IMR-90 (cell line): ENCODE measurements at regions not wholly inside any gene's neighbourhood (a gene's known extent, or its start where the extent isn't known, plus 50 kb on each side); places are given as distances from the start of the nearest gene placed in this dataset.

Experiments used
- ATAC-seq: fragments of 200-7000 bp; cut with Tn5 transposase; 2 replicates; pipeline ENCODE4 v1.9.1; 2020; ENCODE audit warnings: low read depth, mild to moderate bottlenecking, moderate library complexity
- BruUV-seq: library from RNA; stranded (reverse); fragments of 400-500 nt; replicated peaks from 2 replicates; lab custom pipeline; 2021; lab: Mats Ljungman, UMichigan
- CTCF ChIA-PET: fragments of 300-600 bp; formaldehyde crosslinking; extraction: SDS; loops from one replicate; lab custom pipeline; 2021; ENCODE audit warnings: antibody characterized with exemption; lab: Yijun Ruan, JAX
- POLR2A ChIA-PET: fragments of 300-600 bp; sonication (Branson Sonifier 250); formaldehyde crosslinking; loops from one replicate; lab custom pipeline; 2022; ENCODE audit warnings: antibody characterized with exemption; ENCODE audit not compliant: unreplicated experiment; lab: Charles Lee
- DNase-seq: peaks from one replicate; pipeline ENCODE4 v3.0.0; 2013
- H2AFZ ChIP-seq: replicated peaks from 2 replicates; pipeline ENCODE3; 2013; ENCODE audit warnings: low read length, mild to moderate bottlenecking; ENCODE audit not compliant: poor library complexity
- H2AK5ac ChIP-seq: 2 replicates; pipeline ENCODE4 v1.6.1; 2013; ENCODE audit warnings: low read depth, low read length, inconsistent platforms
- H2AK9ac ChIP-seq: replicated peaks from 2 replicates; pipeline ENCODE3; 2013; ENCODE audit warnings: mild to moderate bottlenecking, low read depth, low read length, moderate library complexity; ENCODE audit not compliant: poor library complexity
- H2BK120ac ChIP-seq: 2 replicates; pipeline ENCODE4 v1.6.1; 2013; ENCODE audit warnings: low read depth, low read length, inconsistent platforms
- H2BK15ac ChIP-seq: 3 replicates; pipeline ENCODE4 v1.6.1; 2013; ENCODE audit warnings: low read depth, low read length, inconsistent platforms
- H2BK20ac ChIP-seq: 2 replicates; pipeline ENCODE4 v1.6.1; 2013; ENCODE audit warnings: low read depth, mild to moderate bottlenecking, inconsistent platforms, low read length, moderate library complexity
- H2BK5ac ChIP-seq: 2 replicates; pipeline ENCODE4 v1.6.1; 2013; ENCODE audit warnings: mild to moderate bottlenecking, low read depth, low read length, inconsistent platforms; ENCODE audit not compliant: poor library complexity, severe bottlenecking
- H3K14ac ChIP-seq: replicated peaks from 2 replicates; pipeline ENCODE4 v1.6.1; 2013; ENCODE audit warnings: low read depth, low read length, inconsistent platforms
- H3K18ac ChIP-seq: 2 replicates; pipeline ENCODE4 v1.6.1; 2013; ENCODE audit warnings: low read depth, low read length, control low read depth
- H3K23ac ChIP-seq: 2 replicates; pipeline ENCODE4 v1.6.1; 2013; ENCODE audit warnings: low read depth, low read length, inconsistent platforms
- H3K27ac ChIP-seq: 2 replicates; pipeline ENCODE4 v1.5.1; 2013; ENCODE audit warnings: mild to moderate bottlenecking, control low read depth, low read length; ENCODE audit not compliant: insufficient read depth
- H3K27me3 ChIP-seq: 2 replicates; pipeline ENCODE4 v1.6.1; 2013; ENCODE audit warnings: low read length; ENCODE audit not compliant: control insufficient read depth, insufficient read depth
- H3K36me3 ChIP-seq: 2 replicates; pipeline ENCODE4 v1.6.1; 2013; ENCODE audit warnings: low read length, mixed read lengths; ENCODE audit not compliant: control insufficient read depth, insufficient read depth
- H3K4ac ChIP-seq: 2 replicates; pipeline ENCODE4 v1.6.1; 2013; ENCODE audit warnings: low read depth, low read length, inconsistent platforms
- H3K4me1 ChIP-seq: 2 replicates; pipeline ENCODE4 v1.6.1; 2013; ENCODE audit warnings: low read length, mixed read lengths; ENCODE audit not compliant: control insufficient read depth, insufficient read depth
- H3K4me2 ChIP-seq: 2 replicates; pipeline ENCODE4 v1.6.1; 2013; ENCODE audit warnings: low read depth, mild to moderate bottlenecking, control low read depth, low read length, moderate library complexity
- H3K4me3 ChIP-seq: 2 replicates; pipeline ENCODE4 v1.5.1; 2013; ENCODE audit warnings: low read depth, mild to moderate bottlenecking, control low read depth, low read length, moderate library complexity; ENCODE audit not compliant: insufficient read depth
- H3K56ac ChIP-seq: 2 replicates; pipeline ENCODE4 v1.6.1; 2013; ENCODE audit warnings: low read length, inconsistent platforms; ENCODE audit not compliant: insufficient read depth; ENCODE audit errors: extremely low read depth
- H3K79me1 ChIP-seq, 2 experiments: 2 replicates each; pipeline ENCODE4 v1.6.1; 2013; ENCODE audit warnings: low read length in 2 of 2, inconsistent platforms in 1 of 2, low read depth in 1 of 2
- H3K9ac ChIP-seq: 2 replicates; pipeline ENCODE4 v1.6.1; 2013; ENCODE audit warnings: low read depth, low read length, control low read depth
- H3K9me1 ChIP-seq: 2 replicates; pipeline ENCODE4 v1.6.1; 2013; ENCODE audit warnings: low read length, inconsistent platforms; ENCODE audit not compliant: insufficient read depth
- H3K9me3 ChIP-seq: 2 replicates; pipeline ENCODE4 v1.6.1; 2013; ENCODE audit warnings: low read length; ENCODE audit not compliant: control insufficient read depth, insufficient read depth
- H4K20me1 ChIP-seq: 2 replicates; pipeline ENCODE4 v1.6.1; 2013; ENCODE audit warnings: low read length, inconsistent platforms; ENCODE audit not compliant: insufficient read depth
- H4K5ac ChIP-seq: 2 replicates; pipeline ENCODE4 v1.6.1; 2013; ENCODE audit warnings: mild to moderate bottlenecking, low read depth, low read length, control low read depth
- H4K8ac ChIP-seq, 2 experiments: 2 replicates each; pipeline ENCODE4 v1.6.1; 2013; ENCODE audit warnings: low read depth in 2 of 2, low read length in 2 of 2, control low read depth in 1 of 2, inconsistent platforms in 1 of 2
- H4K91ac ChIP-seq: 2 replicates; pipeline ENCODE4 v1.6.1; 2013; ENCODE audit warnings: low read depth, low read length, inconsistent platforms; ENCODE audit not compliant: insufficient read depth
- FOS ChIP-seq: fragments of 150-350 bp; IDR thresholded peaks from 2 replicates; pipeline ENCODE4 v1.6.1; 2016; ENCODE audit warnings: low read depth, low read length
- MAFK ChIP-seq: IDR thresholded peaks from 2 replicates; pipeline ENCODE4 v1.6.1; 2012; ENCODE audit warnings: low read depth, low read length, improper control_type of control experiment
- POLR2A ChIP-seq: IDR thresholded peaks from 2 replicates; pipeline ENCODE4 v1.6.1; 2012; ENCODE audit warnings: mild to moderate bottlenecking, low read depth, low read length
- RAD21 ChIP-seq: IDR thresholded peaks from 2 replicates; pipeline ENCODE4 v1.6.1; 2012; ENCODE audit warnings: low read length, improper control_type of control experiment
- SMC3 ChIP-seq: fragments of 150-350 bp; IDR thresholded peaks from 2 replicates; pipeline ENCODE4 v1.6.1; 2016; ENCODE audit warnings: low read depth, mild to moderate bottlenecking, antibody characterized with exemption, low read length, moderate library complexity
- WGBS, 2 experiments: methylation state at CpG; one replicate each; pipeline versions ENCODE4 v1.1.5 to v1.1.7; 2013; ENCODE audit warnings: missing lambda C conversion rate in 2 of 2; ENCODE audit not compliant: insufficient read length in 1 of 2; ENCODE audit errors: extremely low coverage in 2 of 2; 5-methylcytosine and 5-hydroxymethylcytosine counted together
- dilution Hi-C: fragments of 300-500 bp; cut with HindIII; formaldehyde crosslinking; loops from one replicate; pipeline ENCODE4 v1.14.3; 2018; ENCODE audit warnings: low sequenced_read_pairs; ENCODE audit not compliant: unreplicated experiment
- in situ Hi-C: fragments of 300-500 bp; cut with MboI; formaldehyde crosslinking; loops from 3 replicates; pipeline ENCODE4 v1.14.3; 2019; ENCODE audit warnings: low sequenced_read_pairs, inconsistent platforms, mixed read lengths
- intact Hi-C: fragments of 100-400 bp; cut with micrococcal nuclease; formaldehyde crosslinking; loops from 2 replicates; pipeline ENCODE4 v1.10.0; 2022
- TF ChIP-seq, protein P1 (sequence below): conservative IDR thresholded peaks from 2 replicates; pipeline ENCODE4 v1.5.1; 2012; ENCODE audit warnings: mild to moderate bottlenecking, low read depth, low read length, improper control_type of control experiment

DNA sequence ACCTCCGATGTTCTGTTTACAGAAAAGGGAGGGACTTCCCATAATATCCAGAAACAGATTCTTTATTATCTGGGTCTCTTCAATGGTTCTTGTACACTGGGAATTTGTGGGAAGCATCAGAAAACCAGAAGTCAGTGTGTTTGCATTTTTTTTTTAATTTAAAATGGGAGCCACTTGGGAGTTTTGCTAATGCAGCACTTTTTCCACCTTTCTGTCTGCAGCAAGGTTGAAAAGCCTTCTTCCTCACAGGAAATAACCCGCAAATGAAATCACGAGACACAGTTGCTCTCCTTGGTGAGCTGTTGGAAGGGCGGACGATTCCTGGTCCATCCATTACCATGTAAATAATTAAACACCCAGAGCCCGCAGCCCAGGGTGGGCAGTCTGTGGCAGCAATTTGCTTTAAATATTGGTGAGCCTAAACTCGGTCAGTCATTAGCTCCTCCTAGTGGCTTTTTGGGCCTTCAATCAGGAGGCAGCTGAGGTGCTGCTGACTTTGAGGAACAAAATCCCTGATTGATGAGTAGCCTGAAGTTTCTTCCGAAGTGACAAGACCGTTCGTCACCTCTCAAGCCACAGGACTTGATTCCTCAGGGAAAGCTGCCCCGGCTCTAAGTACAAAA lies 471.5 kb downstream of the EPHA4 start:
- Histone ChIP-seq H3K36me3 (no peaks in the 10 kb centered on the region), H4K8ac (no peak overlapping the region), H3K56ac (no peak overlapping the region), H3K14ac (no peak overlapping the region), H3K9me3 (no peaks in the 10 kb centered on the region), H3K79me1 (no peaks in the 10 kb centered on the region), H4K5ac (no peak overlapping the region), H3K18ac (no peak overlapping the region), H4K20me1 (no peaks in the 10 kb centered on the region), H4K91ac (no peak overlapping the region), H3K4me2 (no peak overlapping the region), H3K9me1 (peaks cover 3% of the 10 kb centered on the region; the same call in 1 of the 2 replicates), H2BK5ac (no peak overlapping the region), H3K4me1 (peaks cover 15% of the 10 kb centered on the region), H2BK120ac (no peak overlapping the region), H3K4ac (no peak overlapping the region), H2AK9ac (no peak overlapping the region), H3K4me3 (no peak overlapping the region), H2BK15ac (no peak overlapping the region), H3K27ac (no peak overlapping the region), H2AK5ac (no peak overlapping the region), H2BK20ac (no peak overlapping the region), H3K9ac (no peak overlapping the region), H2AFZ (no peak overlapping the region), H3K27me3 (no peaks in the 10 kb centered on the region), H3K23ac (no peak overlapping the region)
- TF ChIP-seq RAD21 (peak; percentile 45), SMC3 (peak; percentile 17; the same call in 1 of the 2 replicates), POLR2A (no peak), MAFK (peak; percentile 54), FOS (no peak)
- TF ChIP-seq, protein P1, sequence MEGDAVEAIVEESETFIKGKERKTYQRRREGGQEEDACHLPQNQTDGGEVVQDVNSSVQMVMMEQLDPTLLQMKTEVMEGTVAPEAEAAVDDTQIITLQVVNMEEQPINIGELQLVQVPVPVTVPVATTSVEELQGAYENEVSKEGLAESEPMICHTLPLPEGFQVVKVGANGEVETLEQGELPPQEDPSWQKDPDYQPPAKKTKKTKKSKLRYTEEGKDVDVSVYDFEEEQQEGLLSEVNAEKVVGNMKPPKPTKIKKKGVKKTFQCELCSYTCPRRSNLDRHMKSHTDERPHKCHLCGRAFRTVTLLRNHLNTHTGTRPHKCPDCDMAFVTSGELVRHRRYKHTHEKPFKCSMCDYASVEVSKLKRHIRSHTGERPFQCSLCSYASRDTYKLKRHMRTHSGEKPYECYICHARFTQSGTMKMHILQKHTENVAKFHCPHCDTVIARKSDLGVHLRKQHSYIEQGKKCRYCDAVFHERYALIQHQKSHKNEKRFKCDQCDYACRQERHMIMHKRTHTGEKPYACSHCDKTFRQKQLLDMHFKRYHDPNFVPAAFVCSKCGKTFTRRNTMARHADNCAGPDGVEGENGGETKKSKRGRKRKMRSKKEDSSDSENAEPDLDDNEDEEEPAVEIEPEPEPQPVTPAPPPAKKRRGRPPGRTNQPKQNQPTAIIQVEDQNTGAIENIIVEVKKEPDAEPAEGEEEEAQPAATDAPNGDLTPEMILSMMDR = peak; percentile 36
- in situ Hi-C loops (no loop called here), intact Hi-C loops (loop anchor here (5.0 to 10.0 kb wide), 2 partner anchors 472 to 1366 kb away; partner anchors contain the start of gene EPHA4), dilution Hi-C loops (no loop called here)
- no peak for DNase-seq
- ChIA-PET POLR2A (no interaction called here), CTCF (interaction anchor here (1.2 kb wide), 1 partner anchor 1357 kb away, joined by 3 read pairs; no protein-coding TSS in a partner anchor)
- no TSS peak for BruUV-seq
- no peak for ATAC-seq
- no CpG with 5 or more reads among the region's 11 CpGs for WGBS, 2 experiments
